GM21786 (cell line): ENCODE measurements at regions not wholly inside any gene's neighbourhood (a gene's known extent, or its start where the extent isn't known, plus 50 kb on each side); places are given as distances from the start of the nearest gene placed in this dataset.
"Not testable (repeated sequence)": the region's sequence is repeated elsewhere in the genome, so short reads cannot be mapped to it uniquely, and the experiment has no call there.

Experiments used
- ATAC-seq: cut with Tn5 transposase; IDR thresholded peaks from one replicate; pipeline ENCODE4 v1.9.1; 2021; ENCODE audit not compliant: unreplicated experiment

- no peak for ATAC-seq
These were observed 172.6 kb upstream of the PHACTR1 start for GRCh38 chr6:12543953-12544352.

- no peak for ATAC-seq
These were observed 171.6 kb upstream of the PHACTR1 start for GRCh38 chr6:12544821-12545565.

GRCh38 chr6:12545619-12546409 is 170.8 kb upstream of the PHACTR1 start:
- no peak for ATAC-seq

- no peak for ATAC-seq
These were observed 170.1 kb upstream of the PHACTR1 start for GRCh38 chr6:12546410-12547002.

GRCh38 chr6:12548526-12548925 is 168.0 kb upstream of the PHACTR1 start:
- ATAC-seq = no peak

- ATAC-seq = not testable (repeated sequence)
These were observed 167.1 kb upstream of the PHACTR1 start for GRCh38 chr6:12549445-12549844.

- ATAC-seq = not testable (repeated sequence)
These were observed 161.7 kb upstream of the PHACTR1 start for GRCh38 chr6:12554820-12555219.

- no peak for ATAC-seq
These were observed 161.3 kb upstream of the PHACTR1 start for GRCh38 chr6:12555267-12555666.

GRCh38 chr6:12555781-12556180 is 160.8 kb upstream of the PHACTR1 start:
- ATAC-seq = no peak

- ATAC-seq = no peak
These were observed 158.8 kb upstream of the PHACTR1 start for GRCh38 chr6:12557765-12558164.

GRCh38 chr6:12560315-12560714 is 156.3 kb upstream of the PHACTR1 start:
- no peak for ATAC-seq

GRCh38 chr6:12566618-12567123 is 149.9 kb upstream of the PHACTR1 start:
- ATAC-seq = no peak

GRCh38 chr6:12567682-12568081 is 148.9 kb upstream of the PHACTR1 start:
- ATAC-seq = no peak

GRCh38 chr6:12569646-12570045 is 146.9 kb upstream of the PHACTR1 start:
- ATAC-seq = no peak

GRCh38 chr6:12570461-12571030 is 146.0 kb upstream of the PHACTR1 start:
- no peak for ATAC-seq

- ATAC-seq = no peak
These were observed 143.4 kb upstream of the PHACTR1 start for GRCh38 chr6:12572896-12573827.

GRCh38 chr6:12575961-12576360 is 140.6 kb upstream of the PHACTR1 start:
- ATAC-seq = no peak

GRCh38 chr6:12576389-12576788 is 140.2 kb upstream of the PHACTR1 start:
- ATAC-seq = no peak

- ATAC-seq = no peak
These were observed 139.3 kb upstream of the PHACTR1 start for GRCh38 chr6:12577124-12577850.

- ATAC-seq = no peak
These were observed 138.5 kb upstream of the PHACTR1 start for GRCh38 chr6:12578097-12578496.
